GM18870 (cell line): ENCODE measurements at regions not wholly inside any gene's neighbourhood (a gene's known extent, or its start where the extent isn't known, plus 50 kb on each side); places are given as distances from the start of the nearest gene placed in this dataset.
"Not testable (repeated sequence)": the region's sequence is repeated elsewhere in the genome, so short reads cannot be mapped to it uniquely, and the experiment has no call there.

ENCODE experiments used
- ATAC-seq: cut with Tn5 transposase; IDR thresholded peaks from one replicate; pipeline ENCODE4 v1.9.1; 2021; ENCODE audit warnings: moderate library complexity; ENCODE audit not compliant: unreplicated experiment

GRCh38 chr20:30164389-30164788 lies 1093.1 kb upstream of the DEFB115 start:
- ATAC-seq = not testable (repeated sequence)

- ATAC-seq = no peak
Measured at GRCh38 chr20:30167540-30167939, 1089.9 kb upstream of the DEFB115 start.

- ATAC-seq = no peak
Measured at GRCh38 chr20:30168025-30168799, 1089.3 kb upstream of the DEFB115 start.

- no peak for ATAC-seq
Measured at GRCh38 chr20:30168800-30169138, 1088.7 kb upstream of the DEFB115 start.

GRCh38 chr20:30175681-30176080 lies 1081.8 kb upstream of the DEFB115 start:
- ATAC-seq = no peak

- not testable (repeated sequence) for ATAC-seq
Measured at GRCh38 chr20:30183124-30183523, 1074.3 kb upstream of the DEFB115 start.

- ATAC-seq = not testable (repeated sequence)
Measured at GRCh38 chr20:30191785-30192184, 1065.7 kb upstream of the DEFB115 start.

GRCh38 chr20:30234477-30234876 lies 1023.0 kb upstream of the DEFB115 start:
- ATAC-seq = not testable (repeated sequence)

GRCh38 chr20:30275073-30275472 lies 982.4 kb upstream of the DEFB115 start:
- not testable (repeated sequence) for ATAC-seq

- ATAC-seq = no peak
Measured at GRCh38 chr20:30281584-30282197, 975.8 kb upstream of the DEFB115 start.

- not testable (repeated sequence) for ATAC-seq
Measured at GRCh38 chr20:30283476-30284280, 973.8 kb upstream of the DEFB115 start.

GRCh38 chr20:30284281-30284905 lies 973.1 kb upstream of the DEFB115 start:
- ATAC-seq = no peak

- ATAC-seq = no peak
Measured at GRCh38 chr20:30285677-30286076, 971.8 kb upstream of the DEFB115 start.

- ATAC-seq = no peak
Measured at GRCh38 chr20:30286157-30286556, 971.3 kb upstream of the DEFB115 start.

- ATAC-seq = not testable (repeated sequence)
Measured at GRCh38 chr20:30287459-30287858, 970.0 kb upstream of the DEFB115 start.

- no peak for ATAC-seq
Measured at GRCh38 chr20:30288346-30288745, 969.1 kb upstream of the DEFB115 start.

- not testable (repeated sequence) for ATAC-seq
Measured at GRCh38 chr20:30289049-30289448, 968.4 kb upstream of the DEFB115 start.

- not testable (repeated sequence) for ATAC-seq
Measured at GRCh38 chr20:30289711-30290141, 967.7 kb upstream of the DEFB115 start.

- not testable (repeated sequence) for ATAC-seq
Measured at GRCh38 chr20:30290361-30291063, 967.0 kb upstream of the DEFB115 start.

- not testable (repeated sequence) for ATAC-seq
Measured at GRCh38 chr20:30291064-30291379, 966.4 kb upstream of the DEFB115 start.

GRCh38 chr20:30291686-30292085 lies 965.8 kb upstream of the DEFB115 start:
- ATAC-seq = not testable (repeated sequence)
